ENCODE measurements at regions not wholly inside any gene's neighbourhood (a gene's known extent, or its start where the extent isn't known, plus 50 kb on each side); places are given as distances from the start of the nearest gene placed in this dataset.

DNA sequence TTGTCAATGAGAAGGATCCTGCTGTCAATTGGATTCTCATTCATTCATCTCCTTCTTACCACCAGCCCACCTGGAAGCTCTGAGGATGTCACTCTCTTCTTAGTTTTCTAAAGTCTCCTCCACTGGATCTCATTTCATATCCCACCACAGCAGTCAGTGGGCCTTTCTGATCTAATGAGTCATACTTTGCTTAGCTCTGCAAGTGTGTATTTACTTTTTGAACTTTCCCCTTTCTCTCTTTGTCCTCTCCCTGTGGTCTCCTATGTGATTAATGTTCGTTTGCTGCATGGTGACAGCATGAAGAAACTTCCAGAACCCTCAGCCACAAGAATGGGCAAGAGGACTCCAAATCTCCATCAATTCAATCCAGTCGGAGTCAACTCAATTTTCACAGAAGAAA is 63.6 kb upstream of the SYNDIG1 start:
- Histone ChIP-seq H3K36me3 (ENCODE audit: insufficient read depth, low read length) (no peaks in the 10 kb centered on the region), H3K79me2 (ENCODE audit: low read length) (no peaks in the 10 kb centered on the region), H3K4me3 (ENCODE audit: low read length) (no peak overlapping the region), H3K4me1 (ENCODE audit: low read length) (no peaks in the 10 kb centered on the region), H3K9me2 (replicated peaks; ENCODE audit: insufficient read depth, low read length) (no peaks in the 10 kb centered on the region), H2AFZ (ENCODE audit: low read length) (no peak overlapping the region), H3K9ac (ENCODE audit: low read length) (no peak overlapping the region), H3K9me3 (ENCODE audit: low read length) (no peaks in the 10 kb centered on the region), H3K27ac (ENCODE audit: low read length) (no peak overlapping the region), H3K4me2 (ENCODE audit: low read depth, low read length, poor library complexity, severe bottlenecking) (no peak overlapping the region), H4K20me1 (ENCODE audit: insufficient read depth, low read depth, low read length) (no peaks in the 10 kb centered on the region), H3K27me3 (ENCODE audit: low read length) (no peaks in the 10 kb centered on the region)
- DNase-seq: no peak

DNA sequence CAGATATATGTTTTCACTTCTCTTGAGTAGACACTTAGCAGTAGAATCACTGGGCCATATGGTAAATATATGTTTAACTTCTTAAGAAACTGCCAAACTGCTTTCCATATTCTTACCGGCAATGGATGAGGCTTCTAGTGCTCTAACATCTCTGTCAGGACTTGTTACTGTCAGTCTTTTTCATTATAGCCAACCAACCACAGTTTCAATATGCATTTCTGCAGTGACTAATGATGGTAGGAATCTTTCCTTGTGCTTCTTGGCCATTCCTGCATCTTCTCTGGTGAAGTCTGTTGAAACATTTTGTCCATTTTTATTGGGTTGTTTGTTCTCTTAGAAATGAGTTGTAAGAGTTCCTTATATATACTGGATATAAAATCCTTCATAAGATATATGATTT is 66.0 kb upstream of the SYNDIG1 start:
- Histone ChIP-seq H3K9me3 (ENCODE audit: low read length) (no peaks in the 10 kb centered on the region), H3K9me2 (replicated peaks; ENCODE audit: insufficient read depth, low read length) (no peaks in the 10 kb centered on the region), H3K4me3 (ENCODE audit: low read length) (no peak overlapping the region)

DNA sequence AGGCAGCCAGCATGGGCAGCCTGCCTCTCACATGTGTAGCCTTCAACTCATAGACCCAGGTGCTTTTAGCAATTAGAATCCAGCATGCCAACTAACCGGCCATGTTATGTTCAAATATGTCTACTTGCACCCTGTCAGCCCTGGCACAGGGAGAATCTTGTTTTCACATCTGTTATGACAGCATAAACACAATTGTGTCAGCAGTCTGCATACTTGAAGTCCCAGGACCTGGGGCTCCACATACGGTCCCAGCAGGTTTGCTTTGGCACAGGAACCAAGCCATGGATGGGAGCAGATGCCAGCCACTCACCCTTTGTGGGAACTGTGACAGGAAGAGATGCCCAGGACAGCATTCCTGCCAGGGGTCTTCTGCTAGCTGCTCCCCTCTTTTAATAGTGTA is 67.2 kb upstream of the SYNDIG1 start:
- no peak overlapping the region for H3K4me2 ChIP-seq (ENCODE audit: low read depth, low read length, poor library complexity, severe bottlenecking)
- no peak overlapping the region for H3K27ac ChIP-seq (ENCODE audit: low read length)
- H3K27me3 ChIP-seq (ENCODE audit: low read length): no peaks in the 10 kb centered on the region
- no peak overlapping the region for H2AFZ ChIP-seq (ENCODE audit: low read length)
- no peaks in the 10 kb centered on the region for H3K9me3 ChIP-seq (ENCODE audit: low read length)
- DNase-seq: no peak
- H4K20me1 ChIP-seq (ENCODE audit: insufficient read depth, low read depth, low read length): no peaks in the 10 kb centered on the region
- no peaks in the 10 kb centered on the region for H3K36me3 ChIP-seq (ENCODE audit: insufficient read depth, low read length)
- no peaks in the 10 kb centered on the region for H3K4me1 ChIP-seq (ENCODE audit: low read length)
- no peaks in the 10 kb centered on the region for H3K79me2 ChIP-seq (ENCODE audit: low read length)
- no peak overlapping the region for H3K4me3 ChIP-seq (ENCODE audit: low read length)
- no peaks in the 10 kb centered on the region for H3K9me2 ChIP-seq (replicated peaks; ENCODE audit: insufficient read depth, low read length)
- H3K9ac ChIP-seq (ENCODE audit: low read length): no peak overlapping the region

More for the DNA sequence above, 66.0 kb upstream of the SYNDIG1 start:
- Histone ChIP-seq H3K4me2 (ENCODE audit: low read depth, low read length, poor library complexity, severe bottlenecking) (no peak overlapping the region), H3K36me3 (ENCODE audit: insufficient read depth, low read length) (no peaks in the 10 kb centered on the region), H3K79me2 (ENCODE audit: low read length) (no peaks in the 10 kb centered on the region), H3K27me3 (ENCODE audit: low read length) (no peaks in the 10 kb centered on the region), H4K20me1 (ENCODE audit: insufficient read depth, low read depth, low read length) (no peaks in the 10 kb centered on the region), H3K9ac (ENCODE audit: low read length) (no peak overlapping the region), H3K27ac (ENCODE audit: low read length) (no peak overlapping the region), H3K4me1 (ENCODE audit: low read length) (no peaks in the 10 kb centered on the region), H2AFZ (ENCODE audit: low read length) (no peak overlapping the region)
- no peak for DNase-seq

DNA sequence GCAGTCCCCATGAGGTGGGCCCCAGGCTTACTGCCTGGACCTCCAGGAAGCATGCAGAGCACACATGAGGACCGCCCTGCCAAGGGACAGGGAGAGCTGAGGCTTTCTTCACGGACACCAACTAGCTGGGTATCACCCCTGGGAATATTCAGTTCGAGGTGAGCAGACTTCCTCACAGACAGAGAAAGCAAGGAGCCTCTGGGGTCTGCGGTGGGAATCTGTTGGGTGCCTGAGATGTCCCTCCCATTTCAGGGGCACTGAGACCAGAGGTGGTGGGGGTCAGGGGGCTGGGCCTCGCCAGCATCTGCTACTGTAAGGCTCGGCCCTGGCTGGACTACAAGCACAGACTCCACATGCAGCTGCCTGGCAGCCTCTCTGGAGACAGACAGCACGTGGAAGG is 74.3 kb upstream of the SYNDIG1 start:
- Histone ChIP-seq H3K4me1 (ENCODE audit: low read length) (no peaks in the 10 kb centered on the region), H3K9me3 (ENCODE audit: low read length) (no peaks in the 10 kb centered on the region), H3K27me3 (ENCODE audit: low read length) (no peaks in the 10 kb centered on the region), H3K27ac (ENCODE audit: low read length) (no peak overlapping the region), H3K79me2 (ENCODE audit: low read length) (no peaks in the 10 kb centered on the region), H3K9me2 (replicated peaks; ENCODE audit: insufficient read depth, low read length) (no peaks in the 10 kb centered on the region), H4K20me1 (ENCODE audit: insufficient read depth, low read depth, low read length) (no peaks in the 10 kb centered on the region), H2AFZ (ENCODE audit: low read length) (no peak overlapping the region), H3K4me3 (ENCODE audit: low read length) (no peak overlapping the region), H3K36me3 (ENCODE audit: insufficient read depth, low read length) (no peaks in the 10 kb centered on the region), H3K9ac (ENCODE audit: low read length) (no peak overlapping the region), H3K4me2 (ENCODE audit: low read depth, low read length, poor library complexity, severe bottlenecking) (no peak overlapping the region)
- no peak for DNase-seq

DNA sequence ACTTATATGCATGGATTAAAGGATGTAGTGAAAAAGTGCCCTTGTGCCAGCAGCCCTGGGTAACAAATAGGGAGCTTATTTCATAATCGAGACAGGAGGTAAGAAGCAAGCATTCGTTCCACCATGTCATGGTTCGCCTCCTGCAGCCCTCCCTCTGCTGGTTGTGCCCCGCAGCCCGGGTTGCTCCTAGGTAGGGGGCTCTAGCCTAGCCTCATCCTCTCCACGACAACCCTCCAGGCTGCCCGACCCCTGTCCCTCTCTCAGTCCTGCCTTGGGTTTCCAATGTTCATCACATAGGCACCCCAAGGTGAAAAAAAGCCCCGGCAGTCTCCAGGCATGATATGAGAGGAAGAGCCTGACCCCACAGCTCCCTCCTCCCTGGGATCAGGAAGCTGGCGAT is 75.5 kb upstream of the SYNDIG1 start:
- H3K4me2 ChIP-seq (ENCODE audit: low read depth, low read length, poor library complexity, severe bottlenecking): no peak overlapping the region

DNA sequence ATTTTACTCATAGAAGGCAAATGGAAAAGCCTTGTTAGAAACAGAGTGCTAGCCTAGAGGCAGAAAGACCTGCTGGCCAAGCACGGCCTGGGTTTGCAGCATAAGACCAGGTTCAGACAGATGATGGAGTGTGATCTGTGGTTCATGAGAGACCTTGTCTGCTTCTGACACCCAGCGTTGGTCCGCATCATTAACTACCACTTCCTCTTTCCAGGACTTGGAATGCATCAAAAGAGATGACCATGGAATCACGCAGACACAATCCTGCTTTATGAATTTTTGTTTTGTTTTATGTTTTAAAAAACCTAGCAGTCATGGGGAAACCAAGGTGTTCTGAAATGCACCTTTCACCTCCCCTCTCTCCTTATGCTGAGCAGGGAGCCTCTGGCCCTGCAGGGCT is 76.8 kb upstream of the SYNDIG1 start:
- no peak overlapping the region for H2AFZ ChIP-seq (ENCODE audit: low read length)
- no peaks in the 10 kb centered on the region for H3K79me2 ChIP-seq (ENCODE audit: low read length)
- no peak overlapping the region for H3K4me3 ChIP-seq (ENCODE audit: low read length)
- no peaks in the 10 kb centered on the region for H3K9me3 ChIP-seq (ENCODE audit: low read length)
- H3K27me3 ChIP-seq (ENCODE audit: low read length): no peaks in the 10 kb centered on the region
- no peak overlapping the region for H3K9ac ChIP-seq (ENCODE audit: low read length)
- no peaks in the 10 kb centered on the region for H4K20me1 ChIP-seq (ENCODE audit: insufficient read depth, low read depth, low read length)
- no peak for DNase-seq
- no peaks in the 10 kb centered on the region for H3K36me3 ChIP-seq (ENCODE audit: insufficient read depth, low read length)
- no peaks in the 10 kb centered on the region for H3K4me1 ChIP-seq (ENCODE audit: low read length)
- no peaks in the 10 kb centered on the region for H3K9me2 ChIP-seq (replicated peaks; ENCODE audit: insufficient read depth, low read length)
- no peak overlapping the region for H3K4me2 ChIP-seq (ENCODE audit: low read depth, low read length, poor library complexity, severe bottlenecking)
- H3K27ac ChIP-seq (ENCODE audit: low read length): no peak overlapping the region

More for the DNA sequence above, 75.5 kb upstream of the SYNDIG1 start:
- Histone ChIP-seq H3K9ac (ENCODE audit: low read length) (no peak overlapping the region), H3K4me1 (ENCODE audit: low read length) (no peaks in the 10 kb centered on the region), H4K20me1 (ENCODE audit: insufficient read depth, low read depth, low read length) (no peaks in the 10 kb centered on the region), H3K27ac (ENCODE audit: low read length) (no peak overlapping the region), H3K79me2 (ENCODE audit: low read length) (no peaks in the 10 kb centered on the region), H3K9me2 (replicated peaks; ENCODE audit: insufficient read depth, low read length) (no peaks in the 10 kb centered on the region), H3K27me3 (ENCODE audit: low read length) (no peaks in the 10 kb centered on the region), H3K36me3 (ENCODE audit: insufficient read depth, low read length) (no peaks in the 10 kb centered on the region), H3K4me3 (ENCODE audit: low read length) (no peak overlapping the region), H2AFZ (ENCODE audit: low read length) (no peak overlapping the region), H3K9me3 (ENCODE audit: low read length) (no peaks in the 10 kb centered on the region)
- DNase-seq: no peak

DNA sequence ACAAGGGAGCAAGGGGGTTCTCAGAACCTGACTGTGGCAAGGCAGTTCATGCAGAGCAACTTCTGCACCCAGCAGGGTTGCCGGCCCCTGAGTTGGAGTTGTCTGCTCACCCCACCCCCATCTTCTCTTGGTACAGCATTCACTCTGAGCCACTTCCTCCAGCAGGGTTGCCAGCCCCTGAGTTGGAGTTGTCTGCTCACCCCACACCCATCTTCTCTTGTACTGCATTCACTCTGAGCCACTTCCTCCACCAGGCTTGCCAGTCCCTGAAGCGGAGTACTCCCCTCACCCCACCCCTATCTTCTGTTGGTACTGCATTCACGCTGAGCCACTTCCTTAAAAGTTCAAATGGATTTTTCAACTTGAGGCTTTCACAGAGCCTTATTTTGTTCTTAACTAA is 79.7 kb upstream of the SYNDIG1 start:
- H3K9me3 ChIP-seq (ENCODE audit: low read length): no peaks in the 10 kb centered on the region
- no peaks in the 10 kb centered on the region for H3K4me1 ChIP-seq (ENCODE audit: low read length)
- DNase-seq: no peak
- H3K36me3 ChIP-seq (ENCODE audit: insufficient read depth, low read length): no peaks in the 10 kb centered on the region
- no peak overlapping the region for H3K9ac ChIP-seq (ENCODE audit: low read length)
- no peaks in the 10 kb centered on the region for H4K20me1 ChIP-seq (ENCODE audit: insufficient read depth, low read depth, low read length)
- no peaks in the 10 kb centered on the region for H3K79me2 ChIP-seq (ENCODE audit: low read length)
- H2AFZ ChIP-seq (ENCODE audit: low read length): no peak overlapping the region
- H3K4me2 ChIP-seq (ENCODE audit: low read depth, low read length, poor library complexity, severe bottlenecking): no peak overlapping the region
- H3K4me3 ChIP-seq (ENCODE audit: low read length): no peak overlapping the region
- no peaks in the 10 kb centered on the region for H3K9me2 ChIP-seq (replicated peaks; ENCODE audit: insufficient read depth, low read length)
- H3K27me3 ChIP-seq (ENCODE audit: low read length): no peaks in the 10 kb centered on the region
- no peak overlapping the region for H3K27ac ChIP-seq (ENCODE audit: low read length)

DNA sequence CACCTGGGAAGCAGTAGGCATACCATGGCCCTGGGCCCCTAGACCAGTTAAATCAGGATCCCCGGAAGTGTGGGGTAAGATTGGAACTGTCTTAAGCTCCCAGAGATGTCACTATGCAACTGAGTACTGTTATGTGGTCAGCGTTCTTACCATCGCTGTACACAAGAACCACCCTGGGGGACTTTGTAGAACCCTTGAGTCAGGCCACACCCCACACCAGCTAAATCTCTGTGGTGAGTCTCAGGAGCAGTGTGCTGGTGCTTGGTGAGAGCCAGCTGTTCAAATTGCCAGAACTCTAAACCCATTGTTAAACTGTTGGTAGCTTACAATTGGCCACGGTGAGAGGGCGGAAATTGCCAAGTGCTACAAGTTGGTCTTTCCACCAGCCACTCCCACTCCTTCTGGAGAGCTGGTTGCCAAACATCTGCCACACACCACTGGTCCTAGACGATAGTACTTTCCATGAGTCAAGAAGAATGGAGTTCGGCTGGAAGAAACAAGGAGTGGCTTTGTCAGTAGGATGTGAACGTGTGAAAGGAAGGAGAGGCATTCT is 80.5 kb upstream of the SYNDIG1 start:
- no peak overlapping the region for H3K4me2 ChIP-seq (ENCODE audit: low read depth, low read length, poor library complexity, severe bottlenecking)
- H3K4me1 ChIP-seq (ENCODE audit: low read length): no peaks in the 10 kb centered on the region
- H4K20me1 ChIP-seq (ENCODE audit: insufficient read depth, low read depth, low read length): no peaks in the 10 kb centered on the region
- DNase-seq: no peak
- H3K27me3 ChIP-seq (ENCODE audit: low read length): no peaks in the 10 kb centered on the region
- no peak overlapping the region for H2AFZ ChIP-seq (ENCODE audit: low read length)
- H3K27ac ChIP-seq (ENCODE audit: low read length): no peak overlapping the region
- H3K9me3 ChIP-seq (ENCODE audit: low read length): no peaks in the 10 kb centered on the region
- H3K36me3 ChIP-seq (ENCODE audit: insufficient read depth, low read length): no peaks in the 10 kb centered on the region
- no peak overlapping the region for H3K9ac ChIP-seq (ENCODE audit: low read length)
- H3K9me2 ChIP-seq (replicated peaks; ENCODE audit: insufficient read depth, low read length): no peaks in the 10 kb centered on the region
- no peak overlapping the region for H3K4me3 ChIP-seq (ENCODE audit: low read length)
- H3K79me2 ChIP-seq (ENCODE audit: low read length): no peaks in the 10 kb centered on the region

DNA sequence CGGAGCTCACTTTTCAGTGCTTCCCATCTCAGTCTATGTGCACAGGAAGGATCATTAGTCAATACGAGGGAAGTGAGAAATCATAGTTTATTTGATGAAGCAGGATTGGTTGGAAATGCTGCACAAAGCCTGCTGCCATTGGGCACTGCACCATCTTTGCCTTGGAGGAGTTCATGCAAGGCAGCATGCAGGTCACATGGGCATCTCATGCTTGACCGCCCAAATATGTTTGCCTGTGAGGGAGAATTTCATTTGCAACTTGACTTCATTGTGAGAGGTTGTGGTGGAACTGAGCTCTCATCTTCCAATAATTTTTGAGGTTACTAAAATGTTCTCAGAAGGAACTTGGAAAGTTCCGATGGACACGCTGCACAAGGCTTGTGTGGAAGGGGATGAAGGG is 83.9 kb upstream of the SYNDIG1 start:
- H3K9me2 ChIP-seq (replicated peaks; ENCODE audit: insufficient read depth, low read length): no peaks in the 10 kb centered on the region

More for the DNA sequence above, 83.9 kb upstream of the SYNDIG1 start:
- Histone ChIP-seq H3K79me2 (ENCODE audit: low read length) (no peaks in the 10 kb centered on the region), H3K4me1 (ENCODE audit: low read length) (no peaks in the 10 kb centered on the region), H3K27ac (ENCODE audit: low read length) (no peak overlapping the region), H2AFZ (ENCODE audit: low read length) (no peak overlapping the region), H3K9ac (ENCODE audit: low read length) (no peak overlapping the region), H4K20me1 (ENCODE audit: insufficient read depth, low read depth, low read length) (no peaks in the 10 kb centered on the region), H3K36me3 (ENCODE audit: insufficient read depth, low read length) (no peaks in the 10 kb centered on the region), H3K4me3 (ENCODE audit: low read length) (no peak overlapping the region), H3K4me2 (ENCODE audit: low read depth, low read length, poor library complexity, severe bottlenecking) (no peak overlapping the region), H3K9me3 (ENCODE audit: low read length) (no peaks in the 10 kb centered on the region), H3K27me3 (ENCODE audit: low read length) (no peaks in the 10 kb centered on the region)
- DNase-seq: no peak
